ENCODE measurements at regions not wholly inside any gene's neighbourhood (a gene's known extent, or its start where the extent isn't known, plus 50 kb on each side); places are given as distances from the start of the nearest gene placed in this dataset.
"Not testable (repeated sequence)": the region's sequence is repeated elsewhere in the genome, so short reads cannot be mapped to it uniquely, and the experiment has no call there.

DNA sequence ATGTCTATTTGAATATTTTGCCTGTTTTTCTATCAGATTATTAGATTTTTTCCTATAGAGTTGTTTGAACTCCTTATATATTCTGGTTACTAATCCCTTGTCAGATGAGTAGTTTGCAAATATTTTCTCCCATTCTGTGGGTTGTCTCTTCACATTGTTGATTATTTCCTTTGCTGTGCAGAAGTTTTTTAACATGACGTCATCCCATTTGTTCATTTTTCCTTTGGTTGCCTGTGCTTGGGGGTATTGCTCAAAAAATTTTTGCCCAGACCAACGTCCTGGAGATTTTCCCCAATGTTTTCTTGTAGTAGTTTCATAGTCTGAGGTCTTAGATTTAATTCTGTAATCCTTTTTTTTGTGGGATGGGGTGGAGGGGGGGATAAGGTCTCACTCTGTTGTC, 168.7 kb upstream of the NFIA start:
- H3K4me2 ChIP-seq (ENCODE audit: low read length); H3F3A ChIP-seq (ENCODE audit: insufficient read depth, low read length, poor library complexity, severe bottlenecking); H3K36me3 ChIP-seq (ENCODE audit: insufficient read depth, low read length); H3K9ac ChIP-seq (ENCODE audit: low read length); H3K79me2 ChIP-seq (replicated peaks; ENCODE audit: insufficient read depth, low read length); H4K20me1 ChIP-seq (ENCODE audit: insufficient read depth); H2AFZ ChIP-seq (ENCODE audit: low read depth, low read length); H3K27ac ChIP-seq (ENCODE audit: low read length); H3K9me3 ChIP-seq (ENCODE audit: low read length); H3K27me3 ChIP-seq (ENCODE audit: insufficient read depth, low read depth, low read length); H3K4me3 ChIP-seq (ENCODE audit: low read length); H3K9me2 ChIP-seq (ENCODE audit: insufficient read depth, low read length): not testable (repeated sequence)

GRCh38 chr1:60913039-60913438, 169.3 kb upstream of the NFIA start:
- no peaks in the 10 kb centered on the region for H4K20me1 ChIP-seq (ENCODE audit: insufficient read depth)
- H3K27ac ChIP-seq (ENCODE audit: low read length), result no peak overlapping the region
- no peak overlapping the region for H2AFZ ChIP-seq (ENCODE audit: low read depth, low read length)
- H3K36me3 ChIP-seq (ENCODE audit: insufficient read depth, low read length), result no peaks in the 10 kb centered on the region
- no peaks in the 10 kb centered on the region for H3F3A ChIP-seq (ENCODE audit: insufficient read depth, low read length, poor library complexity, severe bottlenecking)
- no peak overlapping the region for H3K4me3 ChIP-seq (ENCODE audit: low read length)
- no peaks in the 10 kb centered on the region for H3K9me2 ChIP-seq (ENCODE audit: insufficient read depth, low read length)
- no peaks in the 10 kb centered on the region for H3K79me2 ChIP-seq (replicated peaks; ENCODE audit: insufficient read depth, low read length)
- no peak overlapping the region for H3K9ac ChIP-seq (ENCODE audit: low read length)
- no peak for TF ChIP-seq RAD21 (conservative IDR thresholded peaks at IDR 0.05)
- no peak for TF ChIP-seq SMC3 (conservative IDR thresholded peaks at IDR 0.05; ENCODE audit: poor library complexity)
- TF ChIP-seq MXI1 (conservative IDR thresholded peaks at IDR 0.05; ENCODE audit: poor library complexity, severe bottlenecking), result no peak
- no peak for TF ChIP-seq EP300 (conservative IDR thresholded peaks at IDR 0.05; ENCODE audit: poor library complexity, severe bottlenecking)
- TF ChIP-seq REST (IDR thresholded peaks at IDR 0.05; ENCODE audit: borderline replicate concordance), result no peak
- no peak for TF ChIP-seq TAF1 (IDR thresholded peaks at IDR 0.05; ENCODE audit: low read depth)
- no peak for TF ChIP-seq POLR2AphosphoS5 (IDR thresholded peaks at IDR 0.05)
- TF ChIP-seq EZH2 (IDR thresholded peaks at IDR 0.05; ENCODE audit: borderline replicate concordance, insufficient read depth, low read length, poor library complexity, severe bottlenecking), result no peak
- TF ChIP-seq, protein P1, sequence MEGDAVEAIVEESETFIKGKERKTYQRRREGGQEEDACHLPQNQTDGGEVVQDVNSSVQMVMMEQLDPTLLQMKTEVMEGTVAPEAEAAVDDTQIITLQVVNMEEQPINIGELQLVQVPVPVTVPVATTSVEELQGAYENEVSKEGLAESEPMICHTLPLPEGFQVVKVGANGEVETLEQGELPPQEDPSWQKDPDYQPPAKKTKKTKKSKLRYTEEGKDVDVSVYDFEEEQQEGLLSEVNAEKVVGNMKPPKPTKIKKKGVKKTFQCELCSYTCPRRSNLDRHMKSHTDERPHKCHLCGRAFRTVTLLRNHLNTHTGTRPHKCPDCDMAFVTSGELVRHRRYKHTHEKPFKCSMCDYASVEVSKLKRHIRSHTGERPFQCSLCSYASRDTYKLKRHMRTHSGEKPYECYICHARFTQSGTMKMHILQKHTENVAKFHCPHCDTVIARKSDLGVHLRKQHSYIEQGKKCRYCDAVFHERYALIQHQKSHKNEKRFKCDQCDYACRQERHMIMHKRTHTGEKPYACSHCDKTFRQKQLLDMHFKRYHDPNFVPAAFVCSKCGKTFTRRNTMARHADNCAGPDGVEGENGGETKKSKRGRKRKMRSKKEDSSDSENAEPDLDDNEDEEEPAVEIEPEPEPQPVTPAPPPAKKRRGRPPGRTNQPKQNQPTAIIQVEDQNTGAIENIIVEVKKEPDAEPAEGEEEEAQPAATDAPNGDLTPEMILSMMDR (IDR thresholded peaks at IDR 0.05; ENCODE audit: poor library complexity, severe bottlenecking), result no peak
- no peaks in the 10 kb centered on the region for H3K9me3 ChIP-seq (ENCODE audit: low read length)
- H3K4me2 ChIP-seq (ENCODE audit: low read length), result no peak overlapping the region
- no peaks in the 10 kb centered on the region for H3K27me3 ChIP-seq (ENCODE audit: insufficient read depth, low read depth, low read length)
